ENCODE measurements at regions not wholly inside any gene's neighbourhood (a gene's known extent, or its start where the extent isn't known, plus 50 kb on each side); places are given as distances from the start of the nearest gene placed in this dataset.
"Not testable (repeated sequence)": the region's sequence is repeated elsewhere in the genome, so short reads cannot be mapped to it uniquely, and the experiment has no call there.

- Histone ChIP-seq H3K4me1 (ENCODE audit: control insufficient read depth, insufficient read depth, low read length) (no peaks in the 10 kb centered on the region), H3K27me3 (ENCODE audit: control insufficient read depth in 1 of 2, insufficient read depth in 2 of 2, low read length in 2 of 2) (no peaks in the 10 kb centered on the region), H3K9me3 (ENCODE audit: control insufficient read depth in 2 of 2, low read length in 2 of 2) (no peaks in the 10 kb centered on the region), H3K27ac (ENCODE audit: low read length) (no peak overlapping the region), H3K4me3 (ENCODE audit: low read length in 2 of 2) (no peak overlapping the region), H3K36me3 (ENCODE audit: control insufficient read depth in 2 of 2, insufficient read depth in 2 of 2, low read length in 2 of 2) (no peaks in the 10 kb centered on the region), H3K9ac (ENCODE audit: low read length in 2 of 2) (no peak overlapping the region)
Observed at GRCh38 chr12:86719381-86719780, 463.2 kb upstream of the MGAT4C start.

- no peak overlapping the region for H3K4me3 ChIP-seq (ENCODE audit: low read length in 2 of 2)
- no peak overlapping the region for H3K27ac ChIP-seq (ENCODE audit: low read length)
- no peak overlapping the region for H3K9ac ChIP-seq (ENCODE audit: low read length in 2 of 2)
- H3K27me3 ChIP-seq (ENCODE audit: control insufficient read depth in 1 of 2, insufficient read depth in 2 of 2, low read length in 2 of 2) = no peaks in the 10 kb centered on the region
- H3K9me3 ChIP-seq (ENCODE audit: control insufficient read depth in 2 of 2, low read length in 2 of 2) = no peaks in the 10 kb centered on the region
- no peaks in the 10 kb centered on the region for H3K4me1 ChIP-seq (ENCODE audit: control insufficient read depth, insufficient read depth, low read length)
- H3K36me3 ChIP-seq (ENCODE audit: control insufficient read depth in 2 of 2, insufficient read depth in 2 of 2, low read length in 2 of 2) = no peaks in the 10 kb centered on the region
Observed at GRCh38 chr12:86713121-86713520, 456.9 kb upstream of the MGAT4C start.

GRCh38 chr12:86712425-86712843 lies 456.2 kb upstream of the MGAT4C start:
- Histone ChIP-seq H3K9me3 (ENCODE audit: control insufficient read depth in 2 of 2, low read length in 2 of 2) (no peaks in the 10 kb centered on the region), H3K27me3 (ENCODE audit: control insufficient read depth in 1 of 2, insufficient read depth in 2 of 2, low read length in 2 of 2) (no peaks in the 10 kb centered on the region), H3K4me1 (ENCODE audit: control insufficient read depth, insufficient read depth, low read length) (no peaks in the 10 kb centered on the region), H3K27ac (ENCODE audit: low read length) (no peak overlapping the region), H3K4me3 (ENCODE audit: low read length in 2 of 2) (no peak overlapping the region), H3K9ac (ENCODE audit: low read length in 2 of 2) (no peak overlapping the region), H3K36me3 (ENCODE audit: control insufficient read depth in 2 of 2, insufficient read depth in 2 of 2, low read length in 2 of 2) (no peaks in the 10 kb centered on the region)

GRCh38 chr12:86711731-86712130 lies 455.5 kb upstream of the MGAT4C start:
- H3K9ac ChIP-seq (ENCODE audit: low read length in 2 of 2) = no peak overlapping the region
- H3K36me3 ChIP-seq (ENCODE audit: control insufficient read depth in 2 of 2, insufficient read depth in 2 of 2, low read length in 2 of 2) = no peaks in the 10 kb centered on the region
- H3K27ac ChIP-seq (ENCODE audit: low read length) = no peak overlapping the region
- no peaks in the 10 kb centered on the region for H3K4me1 ChIP-seq (ENCODE audit: control insufficient read depth, insufficient read depth, low read length)
- H3K4me3 ChIP-seq (ENCODE audit: low read length in 2 of 2) = no peak overlapping the region
- no peaks in the 10 kb centered on the region for H3K9me3 ChIP-seq (ENCODE audit: control insufficient read depth in 2 of 2, low read length in 2 of 2)
- H3K27me3 ChIP-seq (ENCODE audit: control insufficient read depth in 1 of 2, insufficient read depth in 2 of 2, low read length in 2 of 2) = no peaks in the 10 kb centered on the region

- no peaks in the 10 kb centered on the region for H3K4me1 ChIP-seq (ENCODE audit: control insufficient read depth, insufficient read depth, low read length)
- no peak overlapping the region for H3K27ac ChIP-seq (ENCODE audit: low read length)
- no peaks in the 10 kb centered on the region for H3K9me3 ChIP-seq (ENCODE audit: control insufficient read depth in 2 of 2, low read length in 2 of 2)
- H3K36me3 ChIP-seq (ENCODE audit: control insufficient read depth in 2 of 2, insufficient read depth in 2 of 2, low read length in 2 of 2) = no peaks in the 10 kb centered on the region
- H3K27me3 ChIP-seq (ENCODE audit: control insufficient read depth in 1 of 2, insufficient read depth in 2 of 2, low read length in 2 of 2) = no peaks in the 10 kb centered on the region
- H3K4me3 ChIP-seq (ENCODE audit: low read length in 2 of 2) = no peak overlapping the region
- H3K9ac ChIP-seq (ENCODE audit: low read length in 2 of 2) = no peak overlapping the region
Observed at GRCh38 chr12:86710109-86710508, 453.9 kb upstream of the MGAT4C start.

GRCh38 chr12:86709017-86709416 lies 452.8 kb upstream of the MGAT4C start:
- not testable (repeated sequence) for H3K27ac ChIP-seq (ENCODE audit: low read length); H3K36me3 ChIP-seq (ENCODE audit: control insufficient read depth in 2 of 2, insufficient read depth in 2 of 2, low read length in 2 of 2); H3K27me3 ChIP-seq (ENCODE audit: control insufficient read depth in 1 of 2, insufficient read depth in 2 of 2, low read length in 2 of 2); H3K4me1 ChIP-seq (ENCODE audit: control insufficient read depth, insufficient read depth, low read length); H3K9ac ChIP-seq (ENCODE audit: low read length in 2 of 2); H3K9me3 ChIP-seq (ENCODE audit: control insufficient read depth in 2 of 2, low read length in 2 of 2); H3K4me3 ChIP-seq (ENCODE audit: low read length in 2 of 2)

- Histone ChIP-seq H3K36me3 (ENCODE audit: control insufficient read depth in 2 of 2, insufficient read depth in 2 of 2, low read length in 2 of 2) (no peaks in the 10 kb centered on the region), H3K27ac (ENCODE audit: low read length) (no peak overlapping the region), H3K4me1 (ENCODE audit: control insufficient read depth, insufficient read depth, low read length) (no peaks in the 10 kb centered on the region), H3K9me3 (ENCODE audit: control insufficient read depth in 2 of 2, low read length in 2 of 2) (no peaks in the 10 kb centered on the region), H3K27me3 (ENCODE audit: control insufficient read depth in 1 of 2, insufficient read depth in 2 of 2, low read length in 2 of 2) (no peaks in the 10 kb centered on the region), H3K9ac (ENCODE audit: low read length in 2 of 2) (no peak overlapping the region), H3K4me3 (ENCODE audit: low read length in 2 of 2) (no peak overlapping the region)
Observed at GRCh38 chr12:86698641-86698980, 442.4 kb upstream of the MGAT4C start.

GRCh38 chr12:86697916-86698640 lies 441.9 kb upstream of the MGAT4C start:
- H3K4me3 ChIP-seq (ENCODE audit: low read length in 2 of 2) = no peak overlapping the region
- H3K4me1 ChIP-seq (ENCODE audit: control insufficient read depth, insufficient read depth, low read length) = no peaks in the 10 kb centered on the region
- H3K27me3 ChIP-seq (ENCODE audit: control insufficient read depth in 1 of 2, insufficient read depth in 2 of 2, low read length in 2 of 2) = no peaks in the 10 kb centered on the region
- H3K27ac ChIP-seq (ENCODE audit: low read length) = no peak overlapping the region
- H3K9ac ChIP-seq (ENCODE audit: low read length in 2 of 2) = no peak overlapping the region
- no peaks in the 10 kb centered on the region for H3K36me3 ChIP-seq (ENCODE audit: control insufficient read depth in 2 of 2, insufficient read depth in 2 of 2, low read length in 2 of 2)
- H3K9me3 ChIP-seq (ENCODE audit: control insufficient read depth in 2 of 2, low read length in 2 of 2) = no peaks in the 10 kb centered on the region

GRCh38 chr12:86683568-86684304 lies 427.5 kb upstream of the MGAT4C start:
- Histone ChIP-seq H3K4me3 (ENCODE audit: low read length in 2 of 2) (no peak overlapping the region), H3K9ac (ENCODE audit: low read length in 2 of 2) (no peak overlapping the region), H3K9me3 (ENCODE audit: control insufficient read depth in 2 of 2, low read length in 2 of 2) (no peaks in the 10 kb centered on the region), H3K27ac (ENCODE audit: low read length) (no peak overlapping the region), H3K27me3 (ENCODE audit: control insufficient read depth in 1 of 2, insufficient read depth in 2 of 2, low read length in 2 of 2) (no peaks in the 10 kb centered on the region), H3K4me1 (ENCODE audit: control insufficient read depth, insufficient read depth, low read length) (no peaks in the 10 kb centered on the region), H3K36me3 (ENCODE audit: control insufficient read depth in 2 of 2, insufficient read depth in 2 of 2, low read length in 2 of 2) (no peaks in the 10 kb centered on the region)

GRCh38 chr12:86681060-86681459 lies 424.9 kb upstream of the MGAT4C start:
- H3K9me3 ChIP-seq (ENCODE audit: control insufficient read depth in 2 of 2, low read length in 2 of 2) = no peaks in the 10 kb centered on the region
- H3K27ac ChIP-seq (ENCODE audit: low read length) = no peak overlapping the region
- no peak overlapping the region for H3K9ac ChIP-seq (ENCODE audit: low read length in 2 of 2)

GRCh38 chr12:86675197-86675596 lies 419.0 kb upstream of the MGAT4C start:
- Histone ChIP-seq H3K27me3 (ENCODE audit: control insufficient read depth in 1 of 2, insufficient read depth in 2 of 2, low read length in 2 of 2) (no peaks in the 10 kb centered on the region), H3K4me3 (ENCODE audit: low read length in 2 of 2) (no peak overlapping the region), H3K36me3 (ENCODE audit: control insufficient read depth in 2 of 2, insufficient read depth in 2 of 2, low read length in 2 of 2) (no peaks in the 10 kb centered on the region), H3K9ac (ENCODE audit: low read length in 2 of 2) (no peak overlapping the region), H3K9me3 (ENCODE audit: control insufficient read depth in 2 of 2, low read length in 2 of 2) (no peaks in the 10 kb centered on the region), H3K27ac (ENCODE audit: low read length) (no peak overlapping the region), H3K4me1 (ENCODE audit: control insufficient read depth, insufficient read depth, low read length) (no peaks in the 10 kb centered on the region)

More at GRCh38 chr12:86681060-86681459, 424.9 kb upstream of the MGAT4C start:
- no peaks in the 10 kb centered on the region for H3K27me3 ChIP-seq (ENCODE audit: control insufficient read depth in 1 of 2, insufficient read depth in 2 of 2, low read length in 2 of 2)
- no peaks in the 10 kb centered on the region for H3K36me3 ChIP-seq (ENCODE audit: control insufficient read depth in 2 of 2, insufficient read depth in 2 of 2, low read length in 2 of 2)
- H3K4me3 ChIP-seq (ENCODE audit: low read length in 2 of 2) = no peak overlapping the region
- H3K4me1 ChIP-seq (ENCODE audit: control insufficient read depth, insufficient read depth, low read length) = no peaks in the 10 kb centered on the region

All from stomach smooth muscle (tissue), 2 donors.